Endothelial cell of umbilical vein (primary cell): ENCODE measurements at regions not wholly inside any gene's neighbourhood (a gene's known extent, or its start where the extent isn't known, plus 50 kb on each side); places are given as distances from the start of the nearest gene placed in this dataset.

Experiments used
- BruUV-seq: library from RNA; stranded (reverse); fragments of 400-500 nt; replicated peaks from 2 replicates; lab custom pipeline; 2021; lab: Mats Ljungman, UMichigan
- CTCF ChIA-PET: fragments of 300-600, 350-600 bp; sonication (Branson Sonifier 250); formaldehyde crosslinking; loops from one replicate; lab custom pipeline; 2021; ENCODE audit warnings: antibody characterized with exemption, inconsistent platforms; lab: Charles Lee
- POLR2A ChIA-PET: fragments of 300-600, 350-600 bp; sonication (Branson Sonifier 250); formaldehyde crosslinking; loops from one replicate; lab custom pipeline; 2021; ENCODE audit warnings: antibody characterized with exemption, inconsistent platforms; lab: Charles Lee
- DNase-seq: peaks from one replicate; pipeline ENCODE4 v3.0.0-alpha.2; 2011; ENCODE audit warnings: low read depth, low spot score
- FAIRE-seq: peaks from 2 replicates; lab custom pipeline; 2011; peaks lifted over from hg19 to GRCh38; lab: Jason Lieb, UNC
- H2AFZ ChIP-seq: 2 replicates; pipeline ENCODE4 v1.6.0; 2012; ENCODE audit warnings: low read depth, low read length, control low read depth, inconsistent platforms
- H3K27ac ChIP-seq: 2 replicates; pipeline ENCODE4 v1.5.1; 2011; ENCODE audit warnings: low read depth, mild to moderate bottlenecking, control low read depth, low read length, moderate library complexity; ENCODE audit not compliant: insufficient read depth
- H3K27me3 ChIP-seq, 2 experiments: 2 replicates each; pipeline versions ENCODE4 v1.6.0 to v1.6.1; 2011; ENCODE audit warnings: low read length in 2 of 2, mixed read lengths in 1 of 2; ENCODE audit not compliant: control insufficient read depth in 2 of 2, insufficient read depth in 2 of 2
- H3K36me3 ChIP-seq, 2 experiments: 2 replicates in 1 of 2; 3 replicates in 1 of 2; pipeline ENCODE4 v1.5.1; 2011; ENCODE audit warnings: low read length in 2 of 2, mild to moderate bottlenecking in 1 of 2, moderate library complexity in 1 of 2; ENCODE audit not compliant: control insufficient read depth in 2 of 2, insufficient read depth in 2 of 2; ENCODE audit errors: extremely low read depth in 1 of 2
- H3K4me1 ChIP-seq: 3 replicates; pipeline ENCODE4 v1.5.1; 2011; ENCODE audit warnings: mild to moderate bottlenecking, low read length; ENCODE audit not compliant: control insufficient read depth, insufficient read depth; ENCODE audit errors: extremely low read depth
- H3K4me2 ChIP-seq: 2 replicates; pipeline ENCODE4 v1.6.1; 2011; ENCODE audit warnings: low read length, control low read depth, mixed read lengths; ENCODE audit not compliant: insufficient read depth
- H3K4me3 ChIP-seq, 3 experiments: fragments of 200-600 bp in 1 of 3; sonication (generic), shearing (Covaris generic) in 1 of 3; replicated peaks in 1 of 3; 2 replicates each; pipeline ENCODE4 v1.5.1; 2011 to 2016; ENCODE audit warnings: control low read depth in 3 of 3, low read length in 3 of 3, mild to moderate bottlenecking in 2 of 3, inconsistent platforms in 1 of 3, low read depth in 1 of 3, moderate library complexity in 1 of 3; ENCODE audit not compliant: insufficient read depth in 1 of 3
- H3K79me2 ChIP-seq: 2 replicates; pipeline ENCODE4 v1.6.0; 2012; ENCODE audit warnings: low read length, inconsistent platforms; ENCODE audit not compliant: control insufficient read depth, insufficient read depth
- H3K9ac ChIP-seq: replicated peaks from 2 replicates; pipeline ENCODE3; 2011; ENCODE audit warnings: low read length, control low read depth; ENCODE audit not compliant: insufficient read depth; ENCODE audit errors: extremely low read depth
- H3K9me1 ChIP-seq: replicated peaks from 3 replicates; pipeline ENCODE4 v1.6.0; 2011; ENCODE audit warnings: mild to moderate bottlenecking, low read length; ENCODE audit not compliant: control insufficient read depth, insufficient read depth; ENCODE audit errors: extremely low read depth
- H3K9me3 ChIP-seq: replicated peaks from 2 replicates; pipeline ENCODE4 v1.5.1; 2012; ENCODE audit warnings: low read length, inconsistent platforms; ENCODE audit not compliant: control insufficient read depth, insufficient read depth
- H4K20me1 ChIP-seq: replicated peaks from 2 replicates; pipeline ENCODE3; 2011; ENCODE audit warnings: mild to moderate bottlenecking, low read length; ENCODE audit not compliant: control insufficient read depth, insufficient read depth; ENCODE audit errors: extremely low read depth
- EZH2 ChIP-seq: IDR thresholded peaks from 2 replicates; pipeline ENCODE4 v1.6.1; 2012; ENCODE audit warnings: borderline replicate concordance, low read depth, mild to moderate bottlenecking, moderate library complexity, low read length, inconsistent platforms; ENCODE audit not compliant: severe bottlenecking
- FOS ChIP-seq: IDR thresholded peaks from 2 replicates; pipeline ENCODE4 v1.6.1; 2011; ENCODE audit warnings: mild to moderate bottlenecking, low read length, moderate library complexity, borderline replicate concordance; ENCODE audit not compliant: insufficient read depth
- GATA2 ChIP-seq: IDR thresholded peaks from 2 replicates; pipeline ENCODE4 v1.7.0; 2011; ENCODE audit warnings: low read depth, mild to moderate bottlenecking, moderate library complexity, mixed read lengths, low read length; ENCODE audit not compliant: insufficient read length, insufficient read depth
- JUN ChIP-seq: IDR thresholded peaks from 2 replicates; pipeline ENCODE4 v1.6.1; 2011; ENCODE audit warnings: borderline replicate concordance, low read depth; ENCODE audit not compliant: insufficient read length, insufficient read depth
- MYC ChIP-seq: IDR thresholded peaks from one replicate; pipeline ENCODE4 v1.6.1; 2011; ENCODE audit warnings: mild to moderate bottlenecking, low read depth, low read length
- POLR2A ChIP-seq: IDR thresholded peaks from 2 replicates; pipeline ENCODE4 v1.6.1; 2012; ENCODE audit warnings: low read depth, mild to moderate bottlenecking, control low read depth, low read length
- POLR2AphosphoS5 ChIP-seq: IDR thresholded peaks from 2 replicates; pipeline ENCODE4 v1.6.1; 2012; ENCODE audit warnings: low read depth, mild to moderate bottlenecking, control low read depth, low read length, moderate library complexity; ENCODE audit not compliant: insufficient read depth
- dilution Hi-C: fragments of 300-500 bp; cut with MboI; formaldehyde crosslinking; loops from one replicate; pipeline ENCODE4 v1.15.0; 2019; ENCODE audit warnings: low sequenced_read_pairs; ENCODE audit not compliant: extremely low pct_ligation_motif_present
- intact Hi-C: fragments of 100-400 bp; cut with micrococcal nuclease; formaldehyde crosslinking; loops from one replicate; pipeline ENCODE4 v1.10.0; 2022
- TF ChIP-seq, protein P1 (sequence below): IDR thresholded peaks from 2 replicates; pipeline ENCODE4 v1.6.1; 2011; ENCODE audit not compliant: insufficient read depth, insufficient read length
- TF ChIP-seq, protein P2 (sequence below), 2 donors: IDR thresholded peaks; 1 replicate in 1 of 2; 2 replicates in 1 of 2; pipeline ENCODE4 v1.5.1; 2011; ENCODE audit warnings: low read length in 2 of 2, mild to moderate bottlenecking in 2 of 2, moderate library complexity in 2 of 2, control low read depth in 1 of 2, inconsistent platforms in 1 of 2, low read depth in 1 of 2; ENCODE audit not compliant: insufficient read depth in 1 of 2; ENCODE audit errors: extremely low read depth in 1 of 2

DNA sequence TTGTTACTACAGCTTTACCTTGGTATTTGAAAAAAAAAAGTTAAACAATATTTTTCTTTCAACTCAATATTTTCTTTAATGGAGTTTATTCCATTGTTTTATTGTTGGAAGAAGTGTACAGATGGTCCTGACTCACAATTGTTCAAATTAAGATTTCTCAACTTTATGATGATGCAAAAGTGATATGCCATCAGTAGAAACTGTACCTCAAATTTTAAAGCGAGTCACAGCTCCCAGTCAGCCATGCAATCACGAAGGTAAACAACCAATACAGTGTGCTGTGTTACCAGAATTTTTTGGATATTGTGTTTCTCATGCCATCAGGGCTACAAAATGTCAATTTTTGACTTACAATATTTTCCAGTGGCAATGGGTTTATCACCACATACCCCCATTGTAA, 54.0 kb upstream of the COL5A2 start:
- dilution Hi-C loops: no loop called here
- Histone ChIP-seq H3K36me3 (no peaks in the 10 kb centered on the region), H4K20me1 (no peaks in the 10 kb centered on the region), H2AFZ (no peak overlapping the region), H3K4me2 (no peak overlapping the region), H3K27me3 (no peaks in the 10 kb centered on the region), H3K79me2 (no peaks in the 10 kb centered on the region), H3K4me3 (no peak overlapping the region), H3K27ac (no peak overlapping the region), H3K9me3 (no peaks in the 10 kb centered on the region), H3K9me1 (no peaks in the 10 kb centered on the region), H3K9ac (no peak overlapping the region), H3K4me1 (no peaks in the 10 kb centered on the region)
- CTCF ChIA-PET: interaction anchor here (1.1 to 1.5 kb wide), 2 partner anchors 55 to 115 kb away, joined by 3 to 6 read pairs; no protein-coding TSS in a partner anchor
- FAIRE-seq: no peak
- intact Hi-C loops: no loop called here
- POLR2A ChIA-PET: no interaction called here
- no TSS peak for BruUV-seq
- TF ChIP-seq GATA2 (no peak), MYC (no peak), EZH2 (no peak), POLR2AphosphoS5 (no peak), JUN (no peak), POLR2A (no peak)
- TF ChIP-seq, protein P1, sequence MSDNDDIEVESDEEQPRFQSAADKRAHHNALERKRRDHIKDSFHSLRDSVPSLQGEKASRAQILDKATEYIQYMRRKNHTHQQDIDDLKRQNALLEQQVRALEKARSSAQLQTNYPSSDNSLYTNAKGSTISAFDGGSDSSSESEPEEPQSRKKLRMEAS: no peak
- DNase-seq: no peak

GRCh38 chr2:189234991-189235390, 55.4 kb upstream of the COL5A2 start:
- intact Hi-C loops (no loop called here), dilution Hi-C loops (no loop called here)
- H3K4me3 ChIP-seq: no peak overlapping the region
- H3K4me2 ChIP-seq: no peak overlapping the region
- no peaks in the 10 kb centered on the region for H3K79me2 ChIP-seq
- H3K36me3 ChIP-seq: no peaks in the 10 kb centered on the region
- no peaks in the 10 kb centered on the region for H3K27me3 ChIP-seq
- H2AFZ ChIP-seq: no peak overlapping the region
- no TSS peak for BruUV-seq
- H4K20me1 ChIP-seq: no peaks in the 10 kb centered on the region
- H3K9me3 ChIP-seq: no peaks in the 10 kb centered on the region
- no peak for DNase-seq
- no peak overlapping the region for H3K9ac ChIP-seq
- CTCF ChIA-PET: no interaction called here
- H3K4me1 ChIP-seq: no peaks in the 10 kb centered on the region
- FAIRE-seq: no peak
- TF ChIP-seq EZH2: no peak
- TF ChIP-seq, protein P1: no peak
- no peak for TF ChIP-seq FOS
- TF ChIP-seq GATA2: no peak
- TF ChIP-seq JUN: no peak
- no peak for TF ChIP-seq POLR2A
- TF ChIP-seq POLR2AphosphoS5: no peak
- TF ChIP-seq, protein P2, sequence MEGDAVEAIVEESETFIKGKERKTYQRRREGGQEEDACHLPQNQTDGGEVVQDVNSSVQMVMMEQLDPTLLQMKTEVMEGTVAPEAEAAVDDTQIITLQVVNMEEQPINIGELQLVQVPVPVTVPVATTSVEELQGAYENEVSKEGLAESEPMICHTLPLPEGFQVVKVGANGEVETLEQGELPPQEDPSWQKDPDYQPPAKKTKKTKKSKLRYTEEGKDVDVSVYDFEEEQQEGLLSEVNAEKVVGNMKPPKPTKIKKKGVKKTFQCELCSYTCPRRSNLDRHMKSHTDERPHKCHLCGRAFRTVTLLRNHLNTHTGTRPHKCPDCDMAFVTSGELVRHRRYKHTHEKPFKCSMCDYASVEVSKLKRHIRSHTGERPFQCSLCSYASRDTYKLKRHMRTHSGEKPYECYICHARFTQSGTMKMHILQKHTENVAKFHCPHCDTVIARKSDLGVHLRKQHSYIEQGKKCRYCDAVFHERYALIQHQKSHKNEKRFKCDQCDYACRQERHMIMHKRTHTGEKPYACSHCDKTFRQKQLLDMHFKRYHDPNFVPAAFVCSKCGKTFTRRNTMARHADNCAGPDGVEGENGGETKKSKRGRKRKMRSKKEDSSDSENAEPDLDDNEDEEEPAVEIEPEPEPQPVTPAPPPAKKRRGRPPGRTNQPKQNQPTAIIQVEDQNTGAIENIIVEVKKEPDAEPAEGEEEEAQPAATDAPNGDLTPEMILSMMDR (IDR thresholded peaks at IDR 0.05; ENCODE audit: extremely low read depth in 1 of 2, insufficient read depth in 1 of 2, low read depth in 1 of 2, low read length in 2 of 2): no peak
- no peak for TF ChIP-seq MYC
- H3K27ac ChIP-seq: no peak overlapping the region
- POLR2A ChIA-PET: no interaction called here
- no peaks in the 10 kb centered on the region for H3K9me1 ChIP-seq
